IMR-90 (cell line): ENCODE measurements at regions not wholly inside any gene's neighbourhood (a gene's known extent, or its start where the extent isn't known, plus 50 kb on each side); places are given as distances from the start of the nearest gene placed in this dataset.

Experiments
- ATAC-seq: fragments of 200-7000 bp; cut with Tn5 transposase; 2 replicates; pipeline ENCODE4 v1.9.1; 2020; ENCODE audit warnings: low read depth, mild to moderate bottlenecking, moderate library complexity
- BruUV-seq: library from RNA; stranded (reverse); fragments of 400-500 nt; replicated peaks from 2 replicates; lab custom pipeline; 2021; lab: Mats Ljungman, UMichigan
- CTCF ChIA-PET: fragments of 300-600 bp; formaldehyde crosslinking; extraction: SDS; loops from one replicate; lab custom pipeline; 2021; ENCODE audit warnings: antibody characterized with exemption; lab: Yijun Ruan, JAX
- POLR2A ChIA-PET: fragments of 300-600 bp; sonication (Branson Sonifier 250); formaldehyde crosslinking; loops from one replicate; lab custom pipeline; 2022; ENCODE audit warnings: antibody characterized with exemption; ENCODE audit not compliant: unreplicated experiment; lab: Charles Lee
- DNase-seq: peaks from one replicate; pipeline ENCODE4 v3.0.0; 2013
- H2AFZ ChIP-seq: replicated peaks from 2 replicates; pipeline ENCODE3; 2013; ENCODE audit warnings: low read length, mild to moderate bottlenecking; ENCODE audit not compliant: poor library complexity
- H2AK5ac ChIP-seq: 2 replicates; pipeline ENCODE4 v1.6.1; 2013; ENCODE audit warnings: low read depth, low read length, inconsistent platforms
- H2AK9ac ChIP-seq: replicated peaks from 2 replicates; pipeline ENCODE3; 2013; ENCODE audit warnings: mild to moderate bottlenecking, low read depth, low read length, moderate library complexity; ENCODE audit not compliant: poor library complexity
- H2BK120ac ChIP-seq: 2 replicates; pipeline ENCODE4 v1.6.1; 2013; ENCODE audit warnings: low read depth, low read length, inconsistent platforms
- H2BK15ac ChIP-seq: 3 replicates; pipeline ENCODE4 v1.6.1; 2013; ENCODE audit warnings: low read depth, low read length, inconsistent platforms
- H2BK20ac ChIP-seq: 2 replicates; pipeline ENCODE4 v1.6.1; 2013; ENCODE audit warnings: low read depth, mild to moderate bottlenecking, inconsistent platforms, low read length, moderate library complexity
- H2BK5ac ChIP-seq: 2 replicates; pipeline ENCODE4 v1.6.1; 2013; ENCODE audit warnings: mild to moderate bottlenecking, low read depth, low read length, inconsistent platforms; ENCODE audit not compliant: poor library complexity, severe bottlenecking
- H3K14ac ChIP-seq: replicated peaks from 2 replicates; pipeline ENCODE4 v1.6.1; 2013; ENCODE audit warnings: low read depth, low read length, inconsistent platforms
- H3K18ac ChIP-seq: 2 replicates; pipeline ENCODE4 v1.6.1; 2013; ENCODE audit warnings: low read depth, low read length, control low read depth
- H3K23ac ChIP-seq: 2 replicates; pipeline ENCODE4 v1.6.1; 2013; ENCODE audit warnings: low read depth, low read length, inconsistent platforms
- H3K27ac ChIP-seq: 2 replicates; pipeline ENCODE4 v1.5.1; 2013; ENCODE audit warnings: mild to moderate bottlenecking, control low read depth, low read length; ENCODE audit not compliant: insufficient read depth
- H3K27me3 ChIP-seq: 2 replicates; pipeline ENCODE4 v1.6.1; 2013; ENCODE audit warnings: low read length; ENCODE audit not compliant: control insufficient read depth, insufficient read depth
- H3K36me3 ChIP-seq: 2 replicates; pipeline ENCODE4 v1.6.1; 2013; ENCODE audit warnings: low read length, mixed read lengths; ENCODE audit not compliant: control insufficient read depth, insufficient read depth
- H3K4ac ChIP-seq: 2 replicates; pipeline ENCODE4 v1.6.1; 2013; ENCODE audit warnings: low read depth, low read length, inconsistent platforms
- H3K4me1 ChIP-seq: 2 replicates; pipeline ENCODE4 v1.6.1; 2013; ENCODE audit warnings: low read length, mixed read lengths; ENCODE audit not compliant: control insufficient read depth, insufficient read depth
- H3K4me2 ChIP-seq: 2 replicates; pipeline ENCODE4 v1.6.1; 2013; ENCODE audit warnings: low read depth, mild to moderate bottlenecking, control low read depth, low read length, moderate library complexity
- H3K4me3 ChIP-seq: 2 replicates; pipeline ENCODE4 v1.5.1; 2013; ENCODE audit warnings: low read depth, mild to moderate bottlenecking, control low read depth, low read length, moderate library complexity; ENCODE audit not compliant: insufficient read depth
- H3K56ac ChIP-seq: 2 replicates; pipeline ENCODE4 v1.6.1; 2013; ENCODE audit warnings: low read length, inconsistent platforms; ENCODE audit not compliant: insufficient read depth; ENCODE audit errors: extremely low read depth
- H3K79me1 ChIP-seq, 2 experiments: 2 replicates each; pipeline ENCODE4 v1.6.1; 2013; ENCODE audit warnings: low read length in 2 of 2, inconsistent platforms in 1 of 2, low read depth in 1 of 2
- H3K9ac ChIP-seq: 2 replicates; pipeline ENCODE4 v1.6.1; 2013; ENCODE audit warnings: low read depth, low read length, control low read depth
- H3K9me1 ChIP-seq: 2 replicates; pipeline ENCODE4 v1.6.1; 2013; ENCODE audit warnings: low read length, inconsistent platforms; ENCODE audit not compliant: insufficient read depth
- H3K9me3 ChIP-seq: 2 replicates; pipeline ENCODE4 v1.6.1; 2013; ENCODE audit warnings: low read length; ENCODE audit not compliant: control insufficient read depth, insufficient read depth
- H4K20me1 ChIP-seq: 2 replicates; pipeline ENCODE4 v1.6.1; 2013; ENCODE audit warnings: low read length, inconsistent platforms; ENCODE audit not compliant: insufficient read depth
- H4K5ac ChIP-seq: 2 replicates; pipeline ENCODE4 v1.6.1; 2013; ENCODE audit warnings: mild to moderate bottlenecking, low read depth, low read length, control low read depth
- H4K8ac ChIP-seq, 2 experiments: 2 replicates each; pipeline ENCODE4 v1.6.1; 2013; ENCODE audit warnings: low read depth in 2 of 2, low read length in 2 of 2, control low read depth in 1 of 2, inconsistent platforms in 1 of 2
- H4K91ac ChIP-seq: 2 replicates; pipeline ENCODE4 v1.6.1; 2013; ENCODE audit warnings: low read depth, low read length, inconsistent platforms; ENCODE audit not compliant: insufficient read depth
- BHLHE40 ChIP-seq: fragments of 150-350 bp; IDR thresholded peaks from 2 replicates; pipeline ENCODE4 v1.6.1; 2016; ENCODE audit warnings: mild to moderate bottlenecking, low read depth, low read length
- CEBPB ChIP-seq: IDR thresholded peaks from 2 replicates; pipeline ENCODE4 v1.6.1; 2012; ENCODE audit warnings: low read depth, low read length, improper control_type of control experiment
- CHD1 ChIP-seq: IDR thresholded peaks from 2 replicates; pipeline ENCODE4 v1.6.1; 2012; ENCODE audit warnings: low read depth, low read length, improper control_type of control experiment
- FOS ChIP-seq: fragments of 150-350 bp; IDR thresholded peaks from 2 replicates; pipeline ENCODE4 v1.6.1; 2016; ENCODE audit warnings: low read depth, low read length
- MAFK ChIP-seq: IDR thresholded peaks from 2 replicates; pipeline ENCODE4 v1.6.1; 2012; ENCODE audit warnings: low read depth, low read length, improper control_type of control experiment
- MAZ ChIP-seq: IDR thresholded peaks from 2 replicates; pipeline ENCODE4 v1.6.1; 2012; ENCODE audit warnings: low read depth, mild to moderate bottlenecking, low read length, improper control_type of control experiment, moderate library complexity, borderline replicate concordance
- MXI1 ChIP-seq: IDR thresholded peaks from 2 replicates; pipeline ENCODE4 v1.6.1; 2012; ENCODE audit warnings: low read depth, mild to moderate bottlenecking, low read length, moderate library complexity, borderline replicate concordance
- NFE2L2 ChIP-seq: fragments of 150-350 bp; IDR thresholded peaks from 2 replicates; pipeline ENCODE4 v1.6.1; 2016; ENCODE audit warnings: low read depth, mild to moderate bottlenecking, low read length
- POLR2A ChIP-seq: IDR thresholded peaks from 2 replicates; pipeline ENCODE4 v1.6.1; 2012; ENCODE audit warnings: mild to moderate bottlenecking, low read depth, low read length
- RAD21 ChIP-seq: IDR thresholded peaks from 2 replicates; pipeline ENCODE4 v1.6.1; 2012; ENCODE audit warnings: low read length, improper control_type of control experiment
- RCOR1 ChIP-seq: IDR thresholded peaks from 2 replicates; pipeline ENCODE4 v1.6.1; 2012; ENCODE audit warnings: mild to moderate bottlenecking, low read length, improper control_type of control experiment; ENCODE audit not compliant: insufficient replicate concordance
- RFX5 ChIP-seq: IDR thresholded peaks from 2 replicates; pipeline ENCODE4 v1.8.0; 2012; ENCODE audit warnings: low read depth, mild to moderate bottlenecking, low read length, moderate library complexity
- SMC3 ChIP-seq: fragments of 150-350 bp; IDR thresholded peaks from 2 replicates; pipeline ENCODE4 v1.6.1; 2016; ENCODE audit warnings: low read depth, mild to moderate bottlenecking, antibody characterized with exemption, low read length, moderate library complexity
- WGBS, 2 experiments: methylation state at CpG; one replicate each; pipeline versions ENCODE4 v1.1.5 to v1.1.7; 2013; ENCODE audit warnings: missing lambda C conversion rate in 2 of 2; ENCODE audit not compliant: insufficient read length in 1 of 2; ENCODE audit errors: extremely low coverage in 2 of 2; 5-methylcytosine and 5-hydroxymethylcytosine counted together
- dilution Hi-C: fragments of 300-500 bp; cut with HindIII; formaldehyde crosslinking; loops from one replicate; pipeline ENCODE4 v1.14.3; 2018; ENCODE audit warnings: low sequenced_read_pairs; ENCODE audit not compliant: unreplicated experiment
- in situ Hi-C: fragments of 300-500 bp; cut with MboI; formaldehyde crosslinking; loops from 3 replicates; pipeline ENCODE4 v1.14.3; 2019; ENCODE audit warnings: low sequenced_read_pairs, inconsistent platforms, mixed read lengths
- intact Hi-C: fragments of 100-400 bp; cut with micrococcal nuclease; formaldehyde crosslinking; loops from 2 replicates; pipeline ENCODE4 v1.10.0; 2022
- TF ChIP-seq, protein P1 (sequence below): fragments of 150-350 bp; IDR thresholded peaks from 2 replicates; pipeline ENCODE4 v1.6.1; 2016; ENCODE audit warnings: low read depth, mild to moderate bottlenecking, low read length, moderate library complexity, borderline replicate concordance
- TF ChIP-seq, protein P2 (sequence below): fragments of 150-350 bp; IDR thresholded peaks from 2 replicates; pipeline ENCODE4 v1.6.1; 2017; ENCODE audit warnings: mild to moderate bottlenecking, antibody characterized with exemption, low read length, low read depth
- TF ChIP-seq, protein P3 (sequence below): conservative IDR thresholded peaks from 2 replicates; pipeline ENCODE4 v1.5.1; 2012; ENCODE audit warnings: mild to moderate bottlenecking, low read depth, low read length, improper control_type of control experiment

DNA sequence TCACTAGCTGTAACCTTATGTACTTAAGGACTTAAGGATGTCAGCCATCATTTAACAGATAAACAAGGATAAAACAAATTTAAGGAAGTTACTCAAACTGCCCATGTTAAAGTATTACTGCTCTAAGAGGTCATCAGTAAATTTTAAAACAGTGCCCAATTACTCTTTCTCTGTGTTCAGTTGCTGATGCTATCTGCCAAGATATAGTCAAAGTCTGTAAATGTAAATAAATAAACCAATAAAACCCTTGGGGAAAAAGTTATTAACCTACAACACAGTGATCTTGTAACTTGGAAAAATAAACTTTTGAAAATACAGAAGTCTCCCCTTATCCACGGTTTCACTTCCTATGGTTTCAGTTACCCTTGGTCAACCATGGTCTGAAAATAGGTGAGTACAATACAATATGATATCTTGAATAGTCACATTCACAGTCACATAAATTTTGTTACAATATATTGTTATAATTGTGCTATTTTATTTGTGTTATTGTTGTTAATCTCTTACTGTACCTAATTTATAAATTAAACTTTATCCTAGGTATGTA is 501.8 kb downstream of the LMO4 start:
- ATAC-seq (no peak), DNase-seq (no peak)
- ChIA-PET CTCF (no interaction called here), POLR2A (no interaction called here)
- Histone ChIP-seq H3K4me3 (no peak overlapping the region), H3K27ac (no peak overlapping the region), H4K5ac (no peak overlapping the region), H4K20me1 (no peaks in the 10 kb centered on the region), H4K8ac (no peak overlapping the region), H3K36me3 (no peaks in the 10 kb centered on the region), H3K4me2 (no peak overlapping the region), H3K23ac (no peak overlapping the region), H3K27me3 (no peaks in the 10 kb centered on the region), H3K4ac (no peak overlapping the region), H4K91ac (no peak overlapping the region), H3K9me1 (no peaks in the 10 kb centered on the region), H3K4me1 (no peaks in the 10 kb centered on the region), H2BK20ac (no peak overlapping the region), H3K79me1 (no peaks in the 10 kb centered on the region), H3K14ac (no peak overlapping the region), H2AFZ (no peak overlapping the region), H3K56ac (no peak overlapping the region), H3K9me3 (no peaks in the 10 kb centered on the region), H3K18ac (no peak overlapping the region), H2AK9ac (no peak overlapping the region), H2BK120ac (no peak overlapping the region), H2BK15ac (no peak overlapping the region), H3K9ac (no peak overlapping the region), H2BK5ac (no peak overlapping the region), H2AK5ac (no peak overlapping the region)
- intact Hi-C loops (no loop called here), in situ Hi-C loops (no loop called here), dilution Hi-C loops (no loop called here)
- TF ChIP-seq RFX5: no peak
- no peak for TF ChIP-seq CEBPB
- no peak for TF ChIP-seq POLR2A
- TF ChIP-seq MAFK: no peak
- TF ChIP-seq, protein P1, sequence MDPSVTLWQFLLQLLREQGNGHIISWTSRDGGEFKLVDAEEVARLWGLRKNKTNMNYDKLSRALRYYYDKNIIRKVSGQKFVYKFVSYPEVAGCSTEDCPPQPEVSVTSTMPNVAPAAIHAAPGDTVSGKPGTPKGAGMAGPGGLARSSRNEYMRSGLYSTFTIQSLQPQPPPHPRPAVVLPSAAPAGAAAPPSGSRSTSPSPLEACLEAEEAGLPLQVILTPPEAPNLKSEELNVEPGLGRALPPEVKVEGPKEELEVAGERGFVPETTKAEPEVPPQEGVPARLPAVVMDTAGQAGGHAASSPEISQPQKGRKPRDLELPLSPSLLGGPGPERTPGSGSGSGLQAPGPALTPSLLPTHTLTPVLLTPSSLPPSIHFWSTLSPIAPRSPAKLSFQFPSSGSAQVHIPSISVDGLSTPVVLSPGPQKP: no peak
- TF ChIP-seq SMC3: no peak
- TF ChIP-seq NFE2L2: no peak
- no peak for TF ChIP-seq FOS
- TF ChIP-seq, protein P2, sequence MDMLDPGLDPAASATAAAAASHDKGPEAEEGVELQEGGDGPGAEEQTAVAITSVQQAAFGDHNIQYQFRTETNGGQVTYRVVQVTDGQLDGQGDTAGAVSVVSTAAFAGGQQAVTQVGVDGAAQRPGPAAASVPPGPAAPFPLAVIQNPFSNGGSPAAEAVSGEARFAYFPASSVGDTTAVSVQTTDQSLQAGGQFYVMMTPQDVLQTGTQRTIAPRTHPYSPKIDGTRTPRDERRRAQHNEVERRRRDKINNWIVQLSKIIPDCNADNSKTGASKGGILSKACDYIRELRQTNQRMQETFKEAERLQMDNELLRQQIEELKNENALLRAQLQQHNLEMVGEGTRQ: no peak
- no peak for TF ChIP-seq BHLHE40
- TF ChIP-seq RCOR1: no peak
- TF ChIP-seq, protein P3, sequence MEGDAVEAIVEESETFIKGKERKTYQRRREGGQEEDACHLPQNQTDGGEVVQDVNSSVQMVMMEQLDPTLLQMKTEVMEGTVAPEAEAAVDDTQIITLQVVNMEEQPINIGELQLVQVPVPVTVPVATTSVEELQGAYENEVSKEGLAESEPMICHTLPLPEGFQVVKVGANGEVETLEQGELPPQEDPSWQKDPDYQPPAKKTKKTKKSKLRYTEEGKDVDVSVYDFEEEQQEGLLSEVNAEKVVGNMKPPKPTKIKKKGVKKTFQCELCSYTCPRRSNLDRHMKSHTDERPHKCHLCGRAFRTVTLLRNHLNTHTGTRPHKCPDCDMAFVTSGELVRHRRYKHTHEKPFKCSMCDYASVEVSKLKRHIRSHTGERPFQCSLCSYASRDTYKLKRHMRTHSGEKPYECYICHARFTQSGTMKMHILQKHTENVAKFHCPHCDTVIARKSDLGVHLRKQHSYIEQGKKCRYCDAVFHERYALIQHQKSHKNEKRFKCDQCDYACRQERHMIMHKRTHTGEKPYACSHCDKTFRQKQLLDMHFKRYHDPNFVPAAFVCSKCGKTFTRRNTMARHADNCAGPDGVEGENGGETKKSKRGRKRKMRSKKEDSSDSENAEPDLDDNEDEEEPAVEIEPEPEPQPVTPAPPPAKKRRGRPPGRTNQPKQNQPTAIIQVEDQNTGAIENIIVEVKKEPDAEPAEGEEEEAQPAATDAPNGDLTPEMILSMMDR: no peak
- no peak for TF ChIP-seq MXI1
- no peak for TF ChIP-seq MAZ
- no peak for TF ChIP-seq CHD1
- no peak for TF ChIP-seq RAD21
- WGBS, 2 experiments: no CpG with 5 or more reads among the region's 1 CpG
- no TSS peak for BruUV-seq
